ENCODE measurements at regions not wholly inside any gene's neighbourhood (a gene's known extent, or its start where the extent isn't known, plus 50 kb on each side); places are given as distances from the start of the nearest gene placed in this dataset.

GRCh38 chr4:181265370-181265769 lies 977.8 kb upstream of the TENM3 start:
- TF ChIP-seq CTCF (conservative IDR thresholded peaks at IDR 0.05; ENCODE audit: low read depth, low read length) = no peak
- TF ChIP-seq USF2 (IDR thresholded peaks at IDR 0.05; ENCODE audit: low read depth, low read length) = no peak
- TF ChIP-seq ELK1 (IDR thresholded peaks at IDR 0.05; ENCODE audit: borderline replicate concordance, low read depth, low read length) = no peak
- TF ChIP-seq POLR2A (IDR thresholded peaks at IDR 0.05; ENCODE audit: low read depth, low read length) = no peak
- no peak for TF ChIP-seq SMC3 (IDR thresholded peaks at IDR 0.05; ENCODE audit: low read depth, low read length)
- no peak for TF ChIP-seq BHLHE40 (IDR thresholded peaks at IDR 0.05; ENCODE audit: low read depth, low read length)
- no peak for TF ChIP-seq CEBPB (IDR thresholded peaks at IDR 0.05; ENCODE audit: low read depth, low read length)
- no peak for TF ChIP-seq MXI1 (IDR thresholded peaks at IDR 0.05; ENCODE audit: borderline replicate concordance, low read depth, low read length)
- TF ChIP-seq MAZ (IDR thresholded peaks at IDR 0.05; ENCODE audit: borderline replicate concordance, low read depth, low read length) = no peak

Data from IMR-90 (cell line).